ENCODE measurements at regions not wholly inside any gene's neighbourhood (a gene's known extent, or its start where the extent isn't known, plus 50 kb on each side); places are given as distances from the start of the nearest gene placed in this dataset.

GRCh38 chr6:25142506-25142905 is 136.7 kb upstream of the CARMIL1 start:
- Histone ChIP-seq H3K27ac (ENCODE audit: low read depth, low read length) (no peak overlapping the region), H3K9ac (ENCODE audit: low read length in 5 of 5) (no peak overlapping the region), H3K9me3 (ENCODE audit: control insufficient read depth in 5 of 5, low read length in 5 of 5) (no peaks in the 10 kb centered on the region), H3K36me3 (ENCODE audit: control insufficient read depth in 5 of 5, insufficient read depth in 5 of 5, low read length in 5 of 5) (no peaks in the 10 kb centered on the region), H3K4me1 (ENCODE audit: control insufficient read depth in 5 of 5, insufficient read depth in 5 of 5, low read length in 5 of 5) (peaks cover 0 to 16% (median 13%) of the 10 kb centered on the region in 5 donors), H3K27me3 (ENCODE audit: control insufficient read depth in 5 of 5, insufficient read depth in 4 of 5, low read length in 5 of 5) (no peaks in the 10 kb centered on the region), H3K4me3 (ENCODE audit: low read depth in 1 of 5, low read length in 5 of 5) (no peak overlapping the region)

- Histone ChIP-seq H3K4me3 (ENCODE audit: low read depth in 1 of 5, low read length in 5 of 5) (no peak overlapping the region), H3K27ac (ENCODE audit: low read depth, low read length) (no peak overlapping the region), H3K4me1 (ENCODE audit: control insufficient read depth in 5 of 5, insufficient read depth in 5 of 5, low read length in 5 of 5) (peaks cover 0 to 6% (median 0%) of the 10 kb centered on the region in 5 donors), H3K9me3 (ENCODE audit: control insufficient read depth in 5 of 5, low read length in 5 of 5) (no peaks in the 10 kb centered on the region), H3K36me3 (ENCODE audit: control insufficient read depth in 5 of 5, insufficient read depth in 5 of 5, low read length in 5 of 5) (no peaks in the 10 kb centered on the region), H3K27me3 (ENCODE audit: control insufficient read depth in 5 of 5, insufficient read depth in 4 of 5, low read length in 5 of 5) (no peaks in the 10 kb centered on the region), H3K9ac (ENCODE audit: low read length in 5 of 5) (no peak overlapping the region)
Measured at GRCh38 chr6:25144919-25145318, 134.3 kb upstream of the CARMIL1 start.

DNA sequence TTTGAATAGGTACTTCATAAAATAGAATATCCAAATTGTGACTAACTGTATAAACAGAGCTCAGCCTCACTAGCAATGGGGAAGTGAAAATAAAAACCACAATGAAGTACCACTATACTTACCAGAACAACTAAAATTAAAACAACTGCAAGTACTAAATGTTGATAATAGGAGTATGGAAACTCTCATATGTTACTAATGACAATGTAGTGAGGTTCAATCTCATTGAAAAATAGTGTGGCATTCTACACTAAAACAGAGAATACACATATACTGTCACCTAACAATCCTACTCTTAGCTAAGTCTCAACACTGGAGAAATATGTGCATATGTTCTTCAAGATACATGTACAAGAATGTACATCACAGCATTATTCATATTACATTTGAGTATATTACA is 132.0 kb upstream of the CARMIL1 start:
- H3K27me3 ChIP-seq (ENCODE audit: control insufficient read depth in 5 of 5, insufficient read depth in 4 of 5, low read length in 5 of 5): no peaks in the 10 kb centered on the region
- no peaks in the 10 kb centered on the region for H3K36me3 ChIP-seq (ENCODE audit: control insufficient read depth in 5 of 5, insufficient read depth in 5 of 5, low read length in 5 of 5)
- no peak overlapping the region for H3K27ac ChIP-seq (ENCODE audit: low read depth, low read length)
- peaks cover 0 to 5% (median 0%) of the 10 kb centered on the region in 5 donors for H3K4me1 ChIP-seq (ENCODE audit: control insufficient read depth in 5 of 5, insufficient read depth in 5 of 5, low read length in 5 of 5)
- H3K9ac ChIP-seq (ENCODE audit: low read length in 5 of 5): no peak overlapping the region
- no peak overlapping the region for H3K4me3 ChIP-seq (ENCODE audit: low read depth in 1 of 5, low read length in 5 of 5)
- no peaks in the 10 kb centered on the region for H3K9me3 ChIP-seq (ENCODE audit: control insufficient read depth in 5 of 5, low read length in 5 of 5)

DNA sequence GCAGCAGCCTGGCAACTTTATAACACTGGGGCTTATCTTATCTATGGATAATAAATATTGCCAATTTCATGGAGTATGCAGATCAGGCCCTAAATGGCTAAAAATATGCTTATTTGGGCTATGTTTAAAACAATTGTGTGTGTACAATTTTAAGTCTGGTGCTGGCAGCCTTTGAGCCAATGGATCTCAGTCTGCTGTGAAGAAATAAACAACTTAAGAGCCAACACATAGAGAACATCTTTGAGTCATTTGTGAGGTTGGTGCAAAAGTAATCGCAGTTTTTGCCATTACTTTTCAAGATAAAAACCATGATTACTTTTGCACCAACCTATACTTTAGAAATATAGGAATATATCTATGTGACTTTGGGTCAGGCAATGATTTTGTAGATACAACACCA is 129.1 kb upstream of the CARMIL1 start:
- no peak overlapping the region for H3K4me3 ChIP-seq (ENCODE audit: low read depth in 1 of 5, low read length in 5 of 5)
- no peaks in the 10 kb centered on the region for H3K27me3 ChIP-seq (ENCODE audit: control insufficient read depth in 5 of 5, insufficient read depth in 4 of 5, low read length in 5 of 5)
- H3K4me1 ChIP-seq (ENCODE audit: control insufficient read depth in 5 of 5, insufficient read depth in 5 of 5, low read length in 5 of 5): no peaks in the 10 kb centered on the region
- no peaks in the 10 kb centered on the region for H3K9me3 ChIP-seq (ENCODE audit: control insufficient read depth in 5 of 5, low read length in 5 of 5)
- H3K27ac ChIP-seq (ENCODE audit: low read depth, low read length): no peak overlapping the region
- no peak overlapping the region for H3K9ac ChIP-seq (ENCODE audit: low read length in 5 of 5)
- no peaks in the 10 kb centered on the region for H3K36me3 ChIP-seq (ENCODE audit: control insufficient read depth in 5 of 5, insufficient read depth in 5 of 5, low read length in 5 of 5)

DNA sequence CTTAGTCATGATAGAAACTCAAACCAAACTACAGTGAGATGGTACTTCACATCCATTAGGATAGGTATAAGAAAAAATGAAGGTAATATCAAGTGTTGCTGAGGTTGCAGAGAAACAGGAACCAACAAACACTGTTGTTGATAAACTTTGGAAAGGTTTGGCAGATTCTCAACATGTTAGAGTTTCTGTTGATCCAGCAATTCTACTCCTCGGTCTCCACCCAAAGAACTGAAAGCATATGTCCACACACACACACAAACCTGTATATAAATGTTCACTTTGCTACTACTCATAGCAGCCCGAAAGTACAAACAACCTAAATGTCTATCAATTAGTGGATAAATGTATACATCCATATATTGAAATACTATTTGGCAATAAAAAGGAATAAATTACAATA is 128.3 kb upstream of the CARMIL1 start:
- H3K4me3 ChIP-seq (ENCODE audit: low read depth in 1 of 5, low read length in 5 of 5): no peak overlapping the region
- no peaks in the 10 kb centered on the region for H3K27me3 ChIP-seq (ENCODE audit: control insufficient read depth in 5 of 5, insufficient read depth in 4 of 5, low read length in 5 of 5)
- H3K9ac ChIP-seq (ENCODE audit: low read length in 5 of 5): no peak overlapping the region
- H3K9me3 ChIP-seq (ENCODE audit: control insufficient read depth in 5 of 5, low read length in 5 of 5): no peaks in the 10 kb centered on the region
- H3K36me3 ChIP-seq (ENCODE audit: control insufficient read depth in 5 of 5, insufficient read depth in 5 of 5, low read length in 5 of 5): no peaks in the 10 kb centered on the region
- H3K4me1 ChIP-seq (ENCODE audit: control insufficient read depth in 5 of 5, insufficient read depth in 5 of 5, low read length in 5 of 5): no peaks in the 10 kb centered on the region
- no peak overlapping the region for H3K27ac ChIP-seq (ENCODE audit: low read depth, low read length)

- Histone ChIP-seq H3K4me3 (ENCODE audit: low read depth in 1 of 5, low read length in 5 of 5) (no peak overlapping the region), H3K27me3 (ENCODE audit: control insufficient read depth in 5 of 5, insufficient read depth in 4 of 5, low read length in 5 of 5) (no peaks in the 10 kb centered on the region), H3K27ac (ENCODE audit: low read depth, low read length) (no peak overlapping the region), H3K4me1 (ENCODE audit: control insufficient read depth in 5 of 5, insufficient read depth in 5 of 5, low read length in 5 of 5) (no peaks in the 10 kb centered on the region), H3K36me3 (ENCODE audit: control insufficient read depth in 5 of 5, insufficient read depth in 5 of 5, low read length in 5 of 5) (no peaks in the 10 kb centered on the region), H3K9me3 (ENCODE audit: control insufficient read depth in 5 of 5, low read length in 5 of 5) (peaks cover 0 to 6% (median 3%) of the 10 kb centered on the region in 5 donors), H3K9ac (ENCODE audit: low read length in 5 of 5) (no peak overlapping the region)
Measured at GRCh38 chr6:25153079-25153478, 126.1 kb upstream of the CARMIL1 start.

- H3K27ac ChIP-seq (ENCODE audit: low read depth, low read length): no peak overlapping the region
- H3K9ac ChIP-seq (ENCODE audit: low read length in 5 of 5): no peak overlapping the region
Measured at GRCh38 chr6:25154034-25154596, 125.1 kb upstream of the CARMIL1 start.

GRCh38 chr6:25155211-25155610 is 124.0 kb upstream of the CARMIL1 start:
- Histone ChIP-seq H3K9me3 (ENCODE audit: control insufficient read depth in 5 of 5, low read length in 5 of 5) (peaks cover 0 to 11% (median 10%) of the 10 kb centered on the region in 5 donors), H3K27ac (ENCODE audit: low read depth, low read length) (no peak overlapping the region), H3K27me3 (ENCODE audit: control insufficient read depth in 5 of 5, insufficient read depth in 4 of 5, low read length in 5 of 5) (no peaks in the 10 kb centered on the region), H3K4me1 (ENCODE audit: control insufficient read depth in 5 of 5, insufficient read depth in 5 of 5, low read length in 5 of 5) (no peaks in the 10 kb centered on the region), H3K9ac (ENCODE audit: low read length in 5 of 5) (no peak overlapping the region), H3K36me3 (ENCODE audit: control insufficient read depth in 5 of 5, insufficient read depth in 5 of 5, low read length in 5 of 5) (no peaks in the 10 kb centered on the region), H3K4me3 (ENCODE audit: low read depth in 1 of 5, low read length in 5 of 5) (no peak overlapping the region)

More at GRCh38 chr6:25154034-25154596, 125.1 kb upstream of the CARMIL1 start:
- Histone ChIP-seq H3K36me3 (ENCODE audit: control insufficient read depth in 5 of 5, insufficient read depth in 5 of 5, low read length in 5 of 5) (no peaks in the 10 kb centered on the region), H3K27me3 (ENCODE audit: control insufficient read depth in 5 of 5, insufficient read depth in 4 of 5, low read length in 5 of 5) (no peaks in the 10 kb centered on the region), H3K4me3 (ENCODE audit: low read depth in 1 of 5, low read length in 5 of 5) (no peak overlapping the region), H3K9me3 (ENCODE audit: control insufficient read depth in 5 of 5, low read length in 5 of 5) (peaks cover 0 to 11% (median 10%) of the 10 kb centered on the region in 5 donors), H3K4me1 (ENCODE audit: control insufficient read depth in 5 of 5, insufficient read depth in 5 of 5, low read length in 5 of 5) (no peaks in the 10 kb centered on the region)

DNA sequence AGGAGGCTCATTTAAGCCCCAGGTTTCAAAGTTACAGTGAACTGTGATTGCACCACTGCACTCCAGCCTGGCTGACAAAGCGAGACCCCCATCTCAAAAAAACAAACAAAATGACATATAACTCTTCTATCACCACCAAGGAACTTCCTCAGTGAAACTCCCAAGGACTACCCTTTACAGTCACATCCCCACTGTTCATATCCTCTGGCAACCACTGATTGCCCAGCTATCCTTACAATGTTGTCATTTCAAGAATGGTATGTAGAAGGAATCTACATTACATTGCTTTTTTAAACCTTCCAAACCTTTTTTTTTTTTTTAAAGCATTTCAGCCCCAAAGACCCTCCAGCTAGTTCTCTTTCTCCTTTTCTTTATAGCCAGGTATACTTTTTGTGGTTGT is 123.1 kb upstream of the CARMIL1 start:
- H3K9ac ChIP-seq (ENCODE audit: low read length in 5 of 5): no peak overlapping the region
- no peak overlapping the region for H3K4me3 ChIP-seq (ENCODE audit: low read depth in 1 of 5, low read length in 5 of 5)
- no peaks in the 10 kb centered on the region for H3K36me3 ChIP-seq (ENCODE audit: control insufficient read depth in 5 of 5, insufficient read depth in 5 of 5, low read length in 5 of 5)
- H3K4me1 ChIP-seq (ENCODE audit: control insufficient read depth in 5 of 5, insufficient read depth in 5 of 5, low read length in 5 of 5): no peaks in the 10 kb centered on the region
- no peaks in the 10 kb centered on the region for H3K27me3 ChIP-seq (ENCODE audit: control insufficient read depth in 5 of 5, insufficient read depth in 4 of 5, low read length in 5 of 5)
- H3K27ac ChIP-seq (ENCODE audit: low read depth, low read length): no peak overlapping the region
- H3K9me3 ChIP-seq (ENCODE audit: control insufficient read depth in 5 of 5, low read length in 5 of 5): peaks cover 0 to 11% (median 10%) of the 10 kb centered on the region in 5 donors

GRCh38 chr6:25157183-25157582 is 122.0 kb upstream of the CARMIL1 start:
- H3K9ac ChIP-seq (ENCODE audit: low read length in 5 of 5): no peak overlapping the region
- no peak overlapping the region for H3K27ac ChIP-seq (ENCODE audit: low read depth, low read length)
- no peaks in the 10 kb centered on the region for H3K27me3 ChIP-seq (ENCODE audit: control insufficient read depth in 5 of 5, insufficient read depth in 4 of 5, low read length in 5 of 5)
- no peaks in the 10 kb centered on the region for H3K36me3 ChIP-seq (ENCODE audit: control insufficient read depth in 5 of 5, insufficient read depth in 5 of 5, low read length in 5 of 5)
- peaks cover 0 to 11% (median 10%) of the 10 kb centered on the region in 5 donors for H3K9me3 ChIP-seq (ENCODE audit: control insufficient read depth in 5 of 5, low read length in 5 of 5)
- H3K4me3 ChIP-seq (ENCODE audit: low read depth in 1 of 5, low read length in 5 of 5): no peak overlapping the region
- H3K4me1 ChIP-seq (ENCODE audit: control insufficient read depth in 5 of 5, insufficient read depth in 5 of 5, low read length in 5 of 5): no peaks in the 10 kb centered on the region
